Midbrain (tissue), 1 donor: ENCODE measurements at regions not wholly inside any gene's neighbourhood (a gene's known extent, or its start where the extent isn't known, plus 50 kb on each side); places are given as distances from the start of the nearest gene placed in this dataset.
"Not testable (repeated sequence)": the region's sequence is repeated elsewhere in the genome, so short reads cannot be mapped to it uniquely, and the experiment has no call there.

Experiments used
- DNase-seq: peaks from one replicate; lab custom pipeline; 2025; lab: John Stamatoyannopoulos, UW

GRCh38 chr5:97488126-97488668 is 305.1 kb upstream of the RIOK2 start:
- DNase-seq, result no peak

- no peak for DNase-seq
These were observed 306.2 kb upstream of the RIOK2 start for GRCh38 chr5:97489010-97489840.

GRCh38 chr5:97494465-97494864 is 311.4 kb upstream of the RIOK2 start:
- no peak for DNase-seq

- DNase-seq, result no peak
These were observed 312.3 kb upstream of the RIOK2 start for GRCh38 chr5:97495301-97495700.

- DNase-seq, result no peak
These were observed 313.0 kb upstream of the RIOK2 start for GRCh38 chr5:97496037-97496436.

GRCh38 chr5:97498657-97499056 is 315.6 kb upstream of the RIOK2 start:
- DNase-seq, result no peak

GRCh38 chr5:97499605-97500004 is 316.6 kb upstream of the RIOK2 start:
- DNase-seq, result no peak

GRCh38 chr5:97501286-97501964 is 318.4 kb upstream of the RIOK2 start:
- DNase-seq, result no peak

- DNase-seq, result no peak
These were observed 318.9 kb upstream of the RIOK2 start for GRCh38 chr5:97501965-97502305.

GRCh38 chr5:97508864-97509263 is 325.8 kb upstream of the RIOK2 start:
- DNase-seq, result no peak

- DNase-seq, result not testable (repeated sequence)
These were observed 336.5 kb upstream of the RIOK2 start for GRCh38 chr5:97519565-97519964.

- DNase-seq, result not testable (repeated sequence)
These were observed 340.3 kb upstream of the RIOK2 start for GRCh38 chr5:97523336-97523735.

- no peak for DNase-seq
These were observed 342.7 kb upstream of the RIOK2 start for GRCh38 chr5:97525780-97526179.

- DNase-seq, result no peak
These were observed 345.9 kb upstream of the RIOK2 start for GRCh38 chr5:97528941-97529340.

GRCh38 chr5:97529354-97529985 is 346.4 kb upstream of the RIOK2 start:
- DNase-seq, result no peak

GRCh38 chr5:97531549-97531948 is 348.5 kb upstream of the RIOK2 start:
- DNase-seq, result no peak

- DNase-seq, result peak; percentile 35
These were observed 351.1 kb upstream of the RIOK2 start for GRCh38 chr5:97534166-97534565.

GRCh38 chr5:97536683-97537082 is 353.6 kb upstream of the RIOK2 start:
- no peak for DNase-seq

GRCh38 chr5:97538912-97539311 is 355.9 kb upstream of the RIOK2 start:
- no peak for DNase-seq

- DNase-seq, result no peak
These were observed 358.8 kb upstream of the RIOK2 start for GRCh38 chr5:97541864-97542263.

- DNase-seq, result no peak
These were observed 359.4 kb upstream of the RIOK2 start for GRCh38 chr5:97542469-97542868.

GRCh38 chr5:97543166-97543565 is 360.1 kb upstream of the RIOK2 start:
- DNase-seq, result no peak

- DNase-seq, result no peak
These were observed 361.2 kb upstream of the RIOK2 start for GRCh38 chr5:97544240-97544639.
